ENCODE measurements at regions not wholly inside any gene's neighbourhood (a gene's known extent, or its start where the extent isn't known, plus 50 kb on each side); places are given as distances from the start of the nearest gene placed in this dataset.

GRCh38 chrX:137305404-137305803, 260.5 kb upstream of the ZIC3 start:
- TF ChIP-seq POLR2A (IDR thresholded peaks at IDR 0.05) (no peak), POLR2AphosphoS5 (IDR thresholded peaks at IDR 0.05; ENCODE audit: insufficient read depth in 1 of 2, low read depth in 1 of 2) (no peak)
- TF ChIP-seq, protein P1, sequence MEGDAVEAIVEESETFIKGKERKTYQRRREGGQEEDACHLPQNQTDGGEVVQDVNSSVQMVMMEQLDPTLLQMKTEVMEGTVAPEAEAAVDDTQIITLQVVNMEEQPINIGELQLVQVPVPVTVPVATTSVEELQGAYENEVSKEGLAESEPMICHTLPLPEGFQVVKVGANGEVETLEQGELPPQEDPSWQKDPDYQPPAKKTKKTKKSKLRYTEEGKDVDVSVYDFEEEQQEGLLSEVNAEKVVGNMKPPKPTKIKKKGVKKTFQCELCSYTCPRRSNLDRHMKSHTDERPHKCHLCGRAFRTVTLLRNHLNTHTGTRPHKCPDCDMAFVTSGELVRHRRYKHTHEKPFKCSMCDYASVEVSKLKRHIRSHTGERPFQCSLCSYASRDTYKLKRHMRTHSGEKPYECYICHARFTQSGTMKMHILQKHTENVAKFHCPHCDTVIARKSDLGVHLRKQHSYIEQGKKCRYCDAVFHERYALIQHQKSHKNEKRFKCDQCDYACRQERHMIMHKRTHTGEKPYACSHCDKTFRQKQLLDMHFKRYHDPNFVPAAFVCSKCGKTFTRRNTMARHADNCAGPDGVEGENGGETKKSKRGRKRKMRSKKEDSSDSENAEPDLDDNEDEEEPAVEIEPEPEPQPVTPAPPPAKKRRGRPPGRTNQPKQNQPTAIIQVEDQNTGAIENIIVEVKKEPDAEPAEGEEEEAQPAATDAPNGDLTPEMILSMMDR (IDR thresholded peaks at IDR 0.05), result no peak
